H54 (cell line): ENCODE measurements at regions not wholly inside any gene's neighbourhood (a gene's known extent, or its start where the extent isn't known, plus 50 kb on each side); places are given as distances from the start of the nearest gene placed in this dataset.

Experiments used
- DNase-seq: peaks from one replicate; pipeline ENCODE4 v3.0.0; 2011; ENCODE audit warnings: low spot score, mixed read lengths; ENCODE audit not compliant: insufficient read length
- FAIRE-seq: peaks from 3 replicates; lab custom pipeline; 2011; peaks lifted over from hg19 to GRCh38; lab: Jason Lieb, UNC
- POLR2A ChIP-seq: IDR thresholded peaks from 2 replicates; pipeline ENCODE4 v1.6.1; 2011; ENCODE audit warnings: low read depth, mild to moderate bottlenecking, low read length

DNA sequence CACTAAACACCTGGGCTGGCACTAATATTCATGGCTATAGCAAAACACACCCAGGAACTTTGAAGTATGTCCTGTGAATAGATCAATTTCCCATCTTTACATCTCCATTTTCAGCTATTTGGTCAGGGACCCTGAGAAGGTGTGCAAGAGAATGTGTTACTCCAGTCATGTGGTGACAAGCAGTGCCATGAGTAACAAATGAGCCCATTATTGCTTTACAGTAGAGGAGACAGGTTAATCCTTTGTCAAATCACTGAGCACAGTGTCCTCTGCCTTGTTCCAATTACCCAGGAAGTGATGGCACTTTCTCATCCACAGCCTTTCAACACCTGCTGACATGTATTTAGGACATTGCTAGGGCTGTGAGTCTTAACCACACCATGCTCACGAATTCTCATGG is 664.8 kb upstream of the API5 start:
- DNase-seq = no peak
- no peak for TF ChIP-seq POLR2A
- no peak for FAIRE-seq

GRCh38 chr11:42647993-42648392 is 663.8 kb upstream of the API5 start:
- no peak for TF ChIP-seq POLR2A
- no peak for DNase-seq
- FAIRE-seq = no peak

- FAIRE-seq = no peak
- no peak for TF ChIP-seq POLR2A
These were observed 660.2 kb upstream of the API5 start for GRCh38 chr11:42651621-42652020.

DNA sequence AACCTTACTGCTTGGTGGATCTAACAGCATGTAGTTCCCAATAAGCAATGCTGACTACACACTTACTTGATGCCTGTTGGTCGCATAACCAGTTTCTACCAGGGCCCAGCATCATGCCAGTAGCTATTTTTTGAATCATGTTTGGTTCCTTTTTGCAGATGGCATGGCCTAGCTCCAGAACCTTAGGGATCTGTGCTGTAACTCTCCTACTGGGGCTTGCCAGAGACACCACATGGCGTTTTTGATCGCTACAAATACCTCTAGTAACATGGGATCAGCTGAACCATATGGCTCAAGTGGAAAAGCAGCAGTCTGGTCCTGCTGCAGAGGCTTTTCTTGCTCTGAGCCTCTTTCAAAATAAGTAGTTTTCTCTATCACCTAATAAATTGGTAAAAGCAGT is 654.6 kb upstream of the API5 start:
- DNase-seq (no peak), FAIRE-seq (no peak)
- TF ChIP-seq POLR2A = no peak

More at GRCh38 chr11:42651621-42652020, 660.2 kb upstream of the API5 start:
- no peak for DNase-seq

- no peak for TF ChIP-seq POLR2A
- FAIRE-seq = no peak
These were observed 649.9 kb upstream of the API5 start for GRCh38 chr11:42661942-42662341.

DNA sequence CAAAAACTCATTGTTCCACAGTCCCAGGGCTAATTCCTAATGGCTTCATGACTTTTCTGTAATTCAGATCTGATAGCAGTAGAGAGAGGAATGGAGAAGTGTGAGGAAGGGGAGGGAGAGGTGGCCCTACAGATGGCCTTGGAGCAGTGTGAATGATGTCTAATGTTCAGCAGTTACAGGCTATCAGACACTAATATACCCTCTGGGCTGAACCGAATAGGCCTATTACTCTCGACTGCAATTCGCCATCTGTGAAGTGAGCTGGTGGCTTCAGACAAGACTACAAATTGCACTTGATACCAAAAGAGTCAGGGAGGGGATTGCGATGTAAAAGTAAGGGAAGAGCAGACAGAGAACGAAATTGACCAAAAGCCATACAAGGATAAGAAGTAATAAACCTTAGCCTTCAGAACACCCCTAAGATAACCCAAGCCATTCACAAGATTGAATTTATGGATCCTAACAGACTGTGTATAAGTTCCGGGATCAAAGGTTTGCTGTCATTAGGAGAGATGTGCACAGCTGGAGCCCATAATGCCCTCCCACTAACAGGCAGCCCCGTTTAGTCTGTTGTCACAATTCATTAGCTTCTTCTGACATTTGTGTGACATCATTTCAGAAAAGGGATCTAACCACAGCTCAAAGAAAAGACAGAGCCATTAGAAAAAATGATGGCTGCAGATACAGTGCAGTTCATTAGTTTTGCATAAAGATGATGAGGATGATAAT is 642.4 kb upstream of the API5 start:
- FAIRE-seq (no peak), DNase-seq (no peak)
- no peak for TF ChIP-seq POLR2A

More at GRCh38 chr11:42661942-42662341, 649.9 kb upstream of the API5 start:
- DNase-seq = no peak

- no peak for DNase-seq
- no peak for FAIRE-seq
- TF ChIP-seq POLR2A = no peak
These were observed 637.4 kb upstream of the API5 start for GRCh38 chr11:42674436-42674835.

DNA sequence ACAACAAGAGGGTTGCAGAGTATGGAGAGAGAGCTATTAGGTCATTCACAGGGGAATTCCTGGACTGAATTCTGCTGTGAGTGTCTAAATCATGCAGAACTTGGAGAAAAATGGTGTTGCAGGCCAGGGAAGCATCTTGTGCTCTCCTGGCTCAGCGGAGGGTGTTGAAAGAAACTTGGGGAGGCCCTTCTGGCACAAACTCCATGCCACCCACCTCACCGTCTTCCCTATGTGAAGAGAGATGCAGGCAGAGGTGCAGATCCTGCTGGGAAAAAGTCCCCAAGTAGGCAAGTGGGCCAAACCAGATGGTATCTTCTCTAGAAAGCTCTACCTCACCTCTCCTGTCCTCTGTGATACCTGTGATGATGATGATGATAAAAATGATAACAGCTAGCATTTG is 604.3 kb upstream of the API5 start:
- FAIRE-seq = no peak
- no peak for TF ChIP-seq POLR2A

GRCh38 chr11:42709216-42709615 is 602.6 kb upstream of the API5 start:
- TF ChIP-seq POLR2A = no peak
- FAIRE-seq = no peak

More for the DNA sequence above, 604.3 kb upstream of the API5 start:
- DNase-seq = no peak

GRCh38 chr11:42713279-42713678 is 598.5 kb upstream of the API5 start:
- FAIRE-seq (no peak), DNase-seq (no peak)
- TF ChIP-seq POLR2A = no peak

More at GRCh38 chr11:42709216-42709615, 602.6 kb upstream of the API5 start:
- DNase-seq = no peak

DNA sequence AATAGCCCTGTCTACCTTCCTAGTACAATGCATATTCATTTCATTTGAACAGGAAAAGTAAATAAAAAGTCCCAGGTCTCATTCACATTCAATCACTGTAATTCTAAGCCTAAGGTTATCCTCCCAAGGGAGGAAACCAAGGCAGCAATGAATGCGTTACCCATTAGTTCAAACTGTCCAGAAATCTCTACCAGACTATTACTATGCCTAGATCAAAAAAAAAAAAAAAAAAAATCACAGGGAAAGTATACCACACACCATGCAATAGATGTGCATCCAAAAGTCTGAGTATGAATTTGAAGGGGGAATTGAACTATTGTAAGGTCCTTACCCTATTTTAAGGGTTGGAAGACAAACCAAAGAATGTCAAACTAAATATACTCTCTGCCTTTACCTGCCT is 598.0 kb upstream of the API5 start:
- FAIRE-seq (no peak), DNase-seq (no peak)
- no peak for TF ChIP-seq POLR2A

DNA sequence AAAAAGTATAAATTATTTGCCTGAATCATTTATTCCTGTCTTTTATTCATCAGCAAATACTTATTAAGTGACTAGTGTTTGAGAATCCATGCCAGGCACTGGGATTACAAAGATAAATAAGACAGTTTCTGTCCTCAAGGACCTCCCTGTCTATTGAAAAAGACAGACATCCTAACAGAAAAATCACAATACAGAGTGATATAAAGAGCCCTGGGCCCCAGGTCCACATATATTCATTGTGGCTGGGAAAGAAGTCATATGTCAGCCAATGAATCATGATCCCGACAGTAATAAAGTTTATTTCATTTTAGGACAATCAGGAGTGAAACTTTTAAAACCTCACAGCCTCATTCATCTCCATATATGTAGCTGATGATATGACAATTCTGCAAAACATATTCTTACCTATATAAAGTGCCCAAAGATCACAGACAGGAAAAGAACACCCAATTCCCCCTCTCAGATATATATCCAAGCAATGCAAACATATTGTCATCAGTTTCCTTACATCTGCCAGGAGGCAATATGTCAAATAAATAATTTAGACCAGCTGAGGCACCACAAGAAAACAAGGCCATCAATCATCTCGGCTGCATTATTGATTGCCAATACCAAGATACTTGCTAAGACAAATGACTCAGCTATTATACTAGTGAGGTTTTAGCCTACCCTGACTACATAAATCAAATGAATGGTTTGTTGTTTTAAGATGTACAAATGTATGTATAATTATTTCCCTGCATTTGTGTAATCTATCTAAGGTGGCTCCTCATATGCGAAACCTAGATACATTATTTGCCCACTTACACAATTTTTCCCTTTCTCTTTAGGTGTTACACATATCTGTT is 590.9 kb upstream of the API5 start:
- no peak for FAIRE-seq

GRCh38 chr11:42727879-42728278 is 583.9 kb upstream of the API5 start:
- no peak for FAIRE-seq
- no peak for TF ChIP-seq POLR2A
- DNase-seq = no peak

More for the DNA sequence above, 590.9 kb upstream of the API5 start:
- TF ChIP-seq POLR2A = no peak
- DNase-seq = no peak

DNA sequence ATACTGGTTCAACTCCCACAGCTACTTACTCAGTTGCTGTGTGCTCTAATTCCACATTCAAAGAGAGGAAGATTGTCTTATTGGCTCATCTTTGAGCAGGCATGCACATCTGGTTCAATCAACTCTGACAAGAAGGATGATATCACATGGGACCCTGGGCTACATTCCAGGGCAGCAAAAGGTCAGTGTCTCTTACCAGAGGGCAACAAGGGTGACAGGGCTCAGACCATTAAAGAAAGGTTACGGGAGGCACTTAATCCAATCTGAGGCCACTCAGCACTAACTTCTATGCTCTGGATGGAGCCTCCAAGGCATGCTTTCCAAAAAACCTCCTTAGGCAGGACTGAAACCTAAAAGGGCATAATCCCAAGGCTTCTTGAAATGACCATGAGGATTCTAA is 549.4 kb upstream of the API5 start:
- DNase-seq (no peak), FAIRE-seq (no peak)
- TF ChIP-seq POLR2A = no peak
